Osteocyte (in vitro differentiated cells): ENCODE measurements at regions not wholly inside any gene's neighbourhood (a gene's known extent, or its start where the extent isn't known, plus 50 kb on each side); places are given as distances from the start of the nearest gene placed in this dataset.

ENCODE experiments used
- DNase-seq: peaks from one replicate; pipeline ENCODE4 v3.0.0; 2021; ENCODE audit warnings: mixed read lengths; ENCODE audit not compliant: unreplicated experiment; ENCODE audit errors: extremely low spot score
- H3K27ac Mint-ChIP-seq: one replicate; pipeline ENCODE4 v1.8.0; 2021; ENCODE audit warnings: mild to moderate bottlenecking, mixed read lengths; ENCODE audit not compliant: unreplicated experiment
- H3K27me3 Mint-ChIP-seq: one replicate; pipeline ENCODE4 v1.8.0; 2021; ENCODE audit warnings: mixed read lengths; ENCODE audit not compliant: unreplicated experiment
- H3K36me3 Mint-ChIP-seq: one replicate; pipeline ENCODE4 v1.8.0; 2021; ENCODE audit warnings: mixed read lengths; ENCODE audit not compliant: unreplicated experiment
- H3K4me1 Mint-ChIP-seq: one replicate; pipeline ENCODE4 v1.8.0; 2021; ENCODE audit warnings: mixed read lengths; ENCODE audit not compliant: unreplicated experiment
- H3K4me3 Mint-ChIP-seq: one replicate; pipeline ENCODE4 v1.8.0; 2021; ENCODE audit warnings: mild to moderate bottlenecking, moderate library complexity, mixed read lengths; ENCODE audit not compliant: unreplicated experiment
- H3K9me3 Mint-ChIP-seq: one replicate; pipeline ENCODE4 v1.8.0; 2021; ENCODE audit warnings: mixed read lengths; ENCODE audit not compliant: unreplicated experiment
- TF ChIP-seq, protein P1 (sequence below): fragments of 200-600 bp; sonication (generic); IDR thresholded peaks from 2 replicates; pipeline ENCODE4 v1.5.0; 2021; ENCODE audit warnings: antibody characterized with exemption, mild to moderate bottlenecking, moderate library complexity

- no peak overlapping the region for H3K27ac Mint-ChIP-seq
- H3K4me1 Mint-ChIP-seq, result no peaks in the 10 kb centered on the region
- H3K27me3 Mint-ChIP-seq, result no peaks in the 10 kb centered on the region
- H3K4me3 Mint-ChIP-seq, result no peak overlapping the region
- no peak for DNase-seq
- peaks cover 11% of the 10 kb centered on the region for H3K9me3 Mint-ChIP-seq
- TF ChIP-seq, protein P1, sequence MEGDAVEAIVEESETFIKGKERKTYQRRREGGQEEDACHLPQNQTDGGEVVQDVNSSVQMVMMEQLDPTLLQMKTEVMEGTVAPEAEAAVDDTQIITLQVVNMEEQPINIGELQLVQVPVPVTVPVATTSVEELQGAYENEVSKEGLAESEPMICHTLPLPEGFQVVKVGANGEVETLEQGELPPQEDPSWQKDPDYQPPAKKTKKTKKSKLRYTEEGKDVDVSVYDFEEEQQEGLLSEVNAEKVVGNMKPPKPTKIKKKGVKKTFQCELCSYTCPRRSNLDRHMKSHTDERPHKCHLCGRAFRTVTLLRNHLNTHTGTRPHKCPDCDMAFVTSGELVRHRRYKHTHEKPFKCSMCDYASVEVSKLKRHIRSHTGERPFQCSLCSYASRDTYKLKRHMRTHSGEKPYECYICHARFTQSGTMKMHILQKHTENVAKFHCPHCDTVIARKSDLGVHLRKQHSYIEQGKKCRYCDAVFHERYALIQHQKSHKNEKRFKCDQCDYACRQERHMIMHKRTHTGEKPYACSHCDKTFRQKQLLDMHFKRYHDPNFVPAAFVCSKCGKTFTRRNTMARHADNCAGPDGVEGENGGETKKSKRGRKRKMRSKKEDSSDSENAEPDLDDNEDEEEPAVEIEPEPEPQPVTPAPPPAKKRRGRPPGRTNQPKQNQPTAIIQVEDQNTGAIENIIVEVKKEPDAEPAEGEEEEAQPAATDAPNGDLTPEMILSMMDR, result no peak
- no peaks in the 10 kb centered on the region for H3K36me3 Mint-ChIP-seq
These were observed 877.7 kb downstream of the MRPL39 start for GRCh38 chr21:24729568-24729967.

DNA sequence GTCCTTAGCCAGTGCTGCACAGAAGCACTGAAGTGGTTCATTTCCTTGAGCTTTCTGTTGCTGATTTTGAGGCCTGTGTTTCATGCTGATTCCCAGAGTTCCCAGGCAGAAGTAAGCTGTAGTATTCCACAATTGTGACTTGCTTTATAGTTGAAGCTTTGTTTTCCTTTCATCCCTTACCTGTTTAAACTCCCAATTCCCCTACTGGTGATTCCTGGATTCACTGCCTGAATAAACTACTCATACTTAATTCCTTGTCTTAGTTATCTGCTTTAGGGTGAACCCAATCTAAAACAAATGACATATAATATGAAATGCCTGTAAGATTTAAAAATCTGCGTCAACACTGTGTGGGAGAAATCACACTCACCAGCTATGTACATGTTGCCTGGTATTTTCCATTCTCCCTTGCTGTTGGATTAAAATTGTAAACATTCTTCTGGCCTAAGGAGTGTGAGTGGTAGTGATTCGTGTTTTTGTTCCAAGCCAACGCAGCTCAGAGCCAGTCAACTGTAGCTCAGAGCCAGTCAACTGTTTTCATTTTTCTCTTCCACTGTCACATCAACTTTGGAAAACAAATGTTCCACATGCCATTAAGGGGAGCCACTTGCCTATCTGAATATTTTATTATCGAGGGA is 879.4 kb downstream of the MRPL39 start:
- no peak overlapping the region for H3K4me3 Mint-ChIP-seq
- DNase-seq, result no peak
- no peak overlapping the region for H3K27ac Mint-ChIP-seq
- H3K27me3 Mint-ChIP-seq, result no peaks in the 10 kb centered on the region
- H3K4me1 Mint-ChIP-seq, result no peaks in the 10 kb centered on the region
- H3K36me3 Mint-ChIP-seq, result no peaks in the 10 kb centered on the region
- TF ChIP-seq, protein P1, result no peak
- H3K9me3 Mint-ChIP-seq, result peaks cover 11% of the 10 kb centered on the region

DNA sequence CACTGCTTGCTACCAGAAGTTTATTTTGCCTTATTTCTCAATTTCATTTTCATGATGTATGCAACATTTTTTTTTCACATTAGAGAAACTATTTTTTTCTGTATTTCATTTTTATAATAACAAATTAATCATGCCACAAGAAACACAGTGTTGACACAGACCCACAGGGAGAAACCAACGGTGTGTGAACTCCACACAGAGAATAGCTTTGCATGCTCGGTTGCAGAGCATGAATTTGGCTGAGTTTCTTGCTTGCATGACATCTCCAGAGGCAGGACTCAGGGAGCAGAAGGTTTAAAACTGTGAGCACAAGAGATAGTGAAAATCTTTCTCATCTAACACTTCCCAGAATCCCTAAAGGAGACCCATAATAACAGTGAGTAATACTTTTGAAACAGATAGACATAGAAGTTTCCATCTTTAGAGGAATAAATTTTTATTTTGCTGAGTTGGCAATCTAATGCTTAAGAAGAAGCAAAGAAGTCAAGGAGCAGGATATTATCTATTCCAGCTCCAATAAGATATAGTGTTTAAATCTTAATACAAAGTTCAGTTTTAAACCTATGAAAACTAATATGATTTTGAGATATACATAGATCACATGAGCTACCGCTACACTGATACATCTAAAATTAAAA is 890.9 kb downstream of the MRPL39 start:
- H3K27me3 Mint-ChIP-seq, result no peaks in the 10 kb centered on the region
- H3K4me1 Mint-ChIP-seq, result no peaks in the 10 kb centered on the region
- TF ChIP-seq, protein P1, result no peak

GRCh38 chr21:24714646-24715200 is 892.6 kb downstream of the MRPL39 start:
- no peaks in the 10 kb centered on the region for H3K4me1 Mint-ChIP-seq
- H3K4me3 Mint-ChIP-seq, result no peak overlapping the region
- no peak for DNase-seq
- H3K36me3 Mint-ChIP-seq, result no peaks in the 10 kb centered on the region
- H3K9me3 Mint-ChIP-seq, result peaks cover 13% of the 10 kb centered on the region
- no peaks in the 10 kb centered on the region for H3K27me3 Mint-ChIP-seq
- TF ChIP-seq, protein P1, result no peak
- no peak overlapping the region for H3K27ac Mint-ChIP-seq

More for the DNA sequence above, 890.9 kb downstream of the MRPL39 start:
- DNase-seq, result no peak
- no peak overlapping the region for H3K27ac Mint-ChIP-seq
- H3K9me3 Mint-ChIP-seq, result peaks cover 19% of the 10 kb centered on the region
- no peak overlapping the region for H3K4me3 Mint-ChIP-seq
- no peaks in the 10 kb centered on the region for H3K36me3 Mint-ChIP-seq

DNA sequence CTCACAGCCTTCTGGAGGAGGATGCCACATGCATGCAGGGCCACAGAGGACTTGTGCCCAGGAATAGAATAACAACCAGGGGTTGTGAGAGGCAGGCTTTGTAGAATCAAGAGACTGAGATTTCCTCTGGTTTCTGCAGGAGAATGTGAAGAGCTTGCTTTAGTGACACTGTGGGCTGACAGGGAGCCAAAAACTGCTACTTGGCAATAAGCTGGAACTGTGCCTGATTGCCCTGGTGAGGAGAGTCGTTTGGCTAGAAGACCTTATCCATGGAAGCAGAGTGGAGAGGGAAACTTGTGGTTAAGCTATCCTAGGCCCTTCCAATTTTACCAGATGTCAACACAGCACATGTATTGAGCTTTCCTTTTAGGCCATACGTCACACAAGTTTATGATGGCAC is 902.1 kb downstream of the MRPL39 start:
- Mint-ChIP-seq H3K4me3 (no peak overlapping the region), H3K36me3 (no peaks in the 10 kb centered on the region), H3K9me3 (peaks cover 4% of the 10 kb centered on the region), H3K27ac (no peak overlapping the region), H3K4me1 (no peaks in the 10 kb centered on the region), H3K27me3 (no peaks in the 10 kb centered on the region)
- no peak for DNase-seq
- TF ChIP-seq, protein P1, result no peak
